ENCODE measurements at regions not wholly inside any gene's neighbourhood (a gene's known extent, or its start where the extent isn't known, plus 50 kb on each side); places are given as distances from the start of the nearest gene placed in this dataset.

GRCh38 chr6:163944897-163945296 is 530.4 kb downstream of the QKI start:
- H2BK5ac ChIP-seq (ENCODE audit: low read depth, low read length, poor library complexity, severe bottlenecking) = no peak overlapping the region
- dilution Hi-C loops (cut with HindIII; ENCODE audit: low sequenced_read_pairs, unreplicated experiment) (no loop called here), intact Hi-C loops (cut with micrococcal nuclease) (no loop called here), in situ Hi-C loops (cut with MboI; ENCODE audit: low sequenced_read_pairs) (no loop called here)
- H2AK9ac ChIP-seq (replicated peaks; ENCODE audit: low read depth, low read length, poor library complexity) = no peak overlapping the region
- DNase-seq (no peak), ATAC-seq (ENCODE audit: low read depth) (no peak)
- H3K4me2 ChIP-seq (ENCODE audit: low read depth, low read length) = no peak overlapping the region
- H4K5ac ChIP-seq (ENCODE audit: low read depth, low read length) = no peak overlapping the region
- H3K27ac ChIP-seq (ENCODE audit: insufficient read depth, low read length) = no peak overlapping the region
- H3K18ac ChIP-seq (ENCODE audit: low read depth, low read length) = no peak overlapping the region
- no peak overlapping the region for H3K4ac ChIP-seq (ENCODE audit: low read depth, low read length)
- H2AFZ ChIP-seq (replicated peaks; ENCODE audit: low read length, poor library complexity) = no peak overlapping the region
- H3K4me1 ChIP-seq (ENCODE audit: control insufficient read depth, insufficient read depth, low read length) = peaks cover 4% of the 10 kb centered on the region; the same call in 1 of the 2 replicates
- H2AK5ac ChIP-seq (ENCODE audit: low read depth, low read length) = no peak overlapping the region
- no peak overlapping the region for H4K8ac ChIP-seq (ENCODE audit: low read depth in 2 of 2, low read length in 2 of 2)
- no peak overlapping the region for H3K56ac ChIP-seq (ENCODE audit: extremely low read depth, insufficient read depth, low read length)
- BruUV-seq (replicated peaks) = no TSS peak
- TF ChIP-seq FOS (IDR thresholded peaks at IDR 0.05; ENCODE audit: low read depth, low read length) (no peak), BHLHE40 (IDR thresholded peaks at IDR 0.05; ENCODE audit: low read depth, low read length) (no peak), CTCF (conservative IDR thresholded peaks at IDR 0.05; ENCODE audit: low read depth, low read length) (no peak), USF2 (IDR thresholded peaks at IDR 0.05; ENCODE audit: low read depth, low read length) (no peak), SMC3 (IDR thresholded peaks at IDR 0.05; ENCODE audit: low read depth, low read length) (no peak), ELK1 (IDR thresholded peaks at IDR 0.05; ENCODE audit: borderline replicate concordance, low read depth, low read length) (no peak), POLR2A (IDR thresholded peaks at IDR 0.05; ENCODE audit: low read depth, low read length) (no peak), RCOR1 (IDR thresholded peaks at IDR 0.05; ENCODE audit: insufficient replicate concordance, low read length) (no peak), RAD21 (IDR thresholded peaks at IDR 0.05; ENCODE audit: low read length) (no peak), MAFK (IDR thresholded peaks at IDR 0.05; ENCODE audit: low read depth, low read length) (no peak), NFE2L2 (IDR thresholded peaks at IDR 0.05; ENCODE audit: low read depth, low read length) (no peak), MAZ (IDR thresholded peaks at IDR 0.05; ENCODE audit: borderline replicate concordance, low read depth, low read length) (no peak), MXI1 (IDR thresholded peaks at IDR 0.05; ENCODE audit: borderline replicate concordance, low read depth, low read length) (no peak), CHD1 (IDR thresholded peaks at IDR 0.05; ENCODE audit: low read depth, low read length) (no peak)
- H3K9me1 ChIP-seq (ENCODE audit: insufficient read depth, low read length) = no peaks in the 10 kb centered on the region
- H2BK15ac ChIP-seq (ENCODE audit: low read depth, low read length) = no peak overlapping the region
- no peak overlapping the region for H2BK120ac ChIP-seq (ENCODE audit: low read depth, low read length)
- no peaks in the 10 kb centered on the region for H3K27me3 ChIP-seq (ENCODE audit: control insufficient read depth, insufficient read depth, low read length)
- H3K9ac ChIP-seq (ENCODE audit: low read depth, low read length) = no peak overlapping the region
- no peaks in the 10 kb centered on the region for H3K79me1 ChIP-seq (ENCODE audit: low read depth in 1 of 2, low read length in 2 of 2)
- ChIA-PET POLR2A (ENCODE audit: unreplicated experiment) (no interaction called here), CTCF (no interaction called here)
- H3K36me3 ChIP-seq (ENCODE audit: control insufficient read depth, insufficient read depth, low read length) = no peaks in the 10 kb centered on the region
- H3K23ac ChIP-seq (ENCODE audit: low read depth, low read length) = no peak overlapping the region
- no peak overlapping the region for H2BK20ac ChIP-seq (ENCODE audit: low read depth, low read length)
- WGBS, 2 experiments (ENCODE audit: extremely low coverage in 2 of 2, insufficient read length in 1 of 2) = no CpG with 5 or more reads among the region's 11 CpGs
- H3K4me3 ChIP-seq (ENCODE audit: insufficient read depth, low read depth, low read length) = no peak overlapping the region
- H3K14ac ChIP-seq (replicated peaks; ENCODE audit: low read depth, low read length) = no peak overlapping the region
- no peaks in the 10 kb centered on the region for H3K9me3 ChIP-seq (ENCODE audit: control insufficient read depth, insufficient read depth, low read length)
- H4K20me1 ChIP-seq (ENCODE audit: insufficient read depth, low read length) = no peaks in the 10 kb centered on the region
- H4K91ac ChIP-seq (ENCODE audit: insufficient read depth, low read depth, low read length) = no peak overlapping the region

All from IMR-90 (cell line).